ENCODE measurements at regions not wholly inside any gene's neighbourhood (a gene's known extent, or its start where the extent isn't known, plus 50 kb on each side); places are given as distances from the start of the nearest gene placed in this dataset.

GRCh38 chr3:80592792-80593191 is 825.0 kb upstream of the ROBO1 start:
- TF ChIP-seq CTCF (IDR thresholded peaks at IDR 0.05) (no peak), POLR2AphosphoS5 (IDR thresholded peaks at IDR 0.05) (no peak), POLR2A (IDR thresholded peaks at IDR 0.05) (no peak)

Measured in gastroesophageal sphincter (tissue), 3 donors.